Neural progenitor cell (in vitro differentiated cells): ENCODE measurements at regions not wholly inside any gene's neighbourhood (a gene's known extent, or its start where the extent isn't known, plus 50 kb on each side); places are given as distances from the start of the nearest gene placed in this dataset.

Experiments
- CTCF ChIP-seq: fragments of 200-600 bp; sonication (generic); IDR thresholded peaks from 2 replicates; pipeline ENCODE4 v1.5.1; 2017; ENCODE audit warnings: antibody characterized with exemption, mild to moderate bottlenecking
- EZH2 ChIP-seq: fragments of 200-600 bp; sonication (generic); IDR thresholded peaks from 2 replicates; pipeline ENCODE4 v1.6.1; 2017; ENCODE audit warnings: antibody characterized with exemption, mild to moderate bottlenecking, moderate library complexity
- EZH2phosphoT487 ChIP-seq: fragments of 200-600 bp; sonication (generic); IDR thresholded peaks from 2 replicates; pipeline ENCODE4 v1.6.1; 2017; ENCODE audit warnings: antibody characterized with exemption

- TF ChIP-seq CTCF (no peak), EZH2 (no peak), EZH2phosphoT487 (no peak)
Measured at GRCh38 chr2:238561230-238561629, 134.5 kb downstream of the ASB1 start.
